PC-9 (cell line): ENCODE measurements at regions not wholly inside any gene's neighbourhood (a gene's known extent, or its start where the extent isn't known, plus 50 kb on each side); places are given as distances from the start of the nearest gene placed in this dataset.

Source experiments
- EZH2 ChIP-seq: fragments of 200-600 bp; sonication (generic); IDR thresholded peaks from 2 replicates; pipeline ENCODE4 v1.8.0; 2017; ENCODE audit warnings: antibody characterized with exemption, low read depth
- TF ChIP-seq, protein P1 (sequence below): fragments of 200-600 bp; sonication (generic); conservative IDR thresholded peaks from 2 replicates; pipeline ENCODE4 v1.6.1; 2017; ENCODE audit warnings: mixed run types, antibody characterized with exemption, mild to moderate bottlenecking, moderate library complexity

DNA sequence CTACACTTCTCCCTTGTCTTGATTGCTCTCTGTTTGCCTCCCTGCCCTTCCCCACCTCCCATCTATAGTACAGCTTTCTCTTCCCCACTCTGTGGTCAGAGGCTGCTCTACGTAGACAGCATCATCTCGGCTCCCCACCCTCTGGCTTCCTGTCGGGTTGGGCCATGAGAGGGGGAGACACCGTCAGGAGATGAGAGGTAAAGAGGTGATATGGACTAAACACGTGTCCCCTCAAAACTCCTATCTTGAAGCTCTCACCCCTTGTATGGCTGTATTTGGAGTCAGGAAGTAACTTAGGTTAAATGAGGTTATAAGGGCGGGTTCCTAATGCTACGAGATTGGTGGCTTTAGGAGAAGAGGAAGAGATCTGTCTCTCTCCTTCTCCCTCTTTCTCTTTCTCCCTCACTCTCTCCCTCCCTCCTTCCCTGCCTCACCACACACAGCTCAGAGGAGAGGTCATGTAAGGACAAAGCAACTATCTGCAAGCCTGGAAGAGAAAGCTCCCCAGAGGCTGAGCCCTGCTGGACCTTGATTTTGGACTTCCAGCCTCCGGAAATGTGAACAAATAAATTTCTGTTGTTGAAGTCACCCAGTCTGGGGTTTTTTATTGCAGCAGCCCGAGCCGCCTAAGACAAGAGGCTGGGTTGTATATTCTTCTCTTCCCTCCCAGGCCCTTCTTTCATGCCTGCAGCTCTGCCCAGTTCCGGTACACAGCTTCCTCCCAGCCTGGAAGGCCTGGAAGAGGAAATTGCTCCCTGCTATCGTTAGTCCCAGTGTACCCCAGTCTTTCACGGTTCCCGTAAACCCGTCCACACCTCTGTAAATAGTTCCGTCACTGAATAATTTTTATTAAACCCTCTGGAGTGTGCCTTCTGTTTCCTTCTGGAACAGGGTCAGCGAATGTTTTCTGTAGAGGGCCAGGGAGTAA, 138.0 kb downstream of the AKAIN1 start:
- TF ChIP-seq, protein P1, sequence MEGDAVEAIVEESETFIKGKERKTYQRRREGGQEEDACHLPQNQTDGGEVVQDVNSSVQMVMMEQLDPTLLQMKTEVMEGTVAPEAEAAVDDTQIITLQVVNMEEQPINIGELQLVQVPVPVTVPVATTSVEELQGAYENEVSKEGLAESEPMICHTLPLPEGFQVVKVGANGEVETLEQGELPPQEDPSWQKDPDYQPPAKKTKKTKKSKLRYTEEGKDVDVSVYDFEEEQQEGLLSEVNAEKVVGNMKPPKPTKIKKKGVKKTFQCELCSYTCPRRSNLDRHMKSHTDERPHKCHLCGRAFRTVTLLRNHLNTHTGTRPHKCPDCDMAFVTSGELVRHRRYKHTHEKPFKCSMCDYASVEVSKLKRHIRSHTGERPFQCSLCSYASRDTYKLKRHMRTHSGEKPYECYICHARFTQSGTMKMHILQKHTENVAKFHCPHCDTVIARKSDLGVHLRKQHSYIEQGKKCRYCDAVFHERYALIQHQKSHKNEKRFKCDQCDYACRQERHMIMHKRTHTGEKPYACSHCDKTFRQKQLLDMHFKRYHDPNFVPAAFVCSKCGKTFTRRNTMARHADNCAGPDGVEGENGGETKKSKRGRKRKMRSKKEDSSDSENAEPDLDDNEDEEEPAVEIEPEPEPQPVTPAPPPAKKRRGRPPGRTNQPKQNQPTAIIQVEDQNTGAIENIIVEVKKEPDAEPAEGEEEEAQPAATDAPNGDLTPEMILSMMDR = no peak
- no peak for TF ChIP-seq EZH2
